DMS 273 (cell line): ENCODE measurements at regions not wholly inside any gene's neighbourhood (a gene's known extent, or its start where the extent isn't known, plus 50 kb on each side); places are given as distances from the start of the nearest gene placed in this dataset.
"Not testable (repeated sequence)": the region's sequence is repeated elsewhere in the genome, so short reads cannot be mapped to it uniquely, and the experiment has no call there.

Experiments used
- DNase-seq: peaks from one replicate; lab custom pipeline; 2025; ENCODE audit not compliant: unreplicated experiment; lab: John Stamatoyannopoulos, UW

- no peak for DNase-seq
These were observed 245.2 kb upstream of the FOXK1 start for GRCh38 chr7:4436936-4437335.

- DNase-seq, result no peak
These were observed 244.2 kb upstream of the FOXK1 start for GRCh38 chr7:4437916-4438315.

GRCh38 chr7:4438723-4439245 lies 243.3 kb upstream of the FOXK1 start:
- no peak for DNase-seq

- no peak for DNase-seq
These were observed 242.7 kb upstream of the FOXK1 start for GRCh38 chr7:4439444-4439843.

- no peak for DNase-seq
These were observed 238.0 kb upstream of the FOXK1 start for GRCh38 chr7:4444106-4444505.

- DNase-seq, result no peak
These were observed 236.3 kb upstream of the FOXK1 start for GRCh38 chr7:4445777-4446176.

- DNase-seq, result no peak
These were observed 232.8 kb upstream of the FOXK1 start for GRCh38 chr7:4449263-4449662.

GRCh38 chr7:4450483-4450882 lies 231.6 kb upstream of the FOXK1 start:
- no peak for DNase-seq

- no peak for DNase-seq
These were observed 221.5 kb upstream of the FOXK1 start for GRCh38 chr7:4460597-4460996.

GRCh38 chr7:4461531-4461930 lies 220.6 kb upstream of the FOXK1 start:
- DNase-seq, result no peak

GRCh38 chr7:4468320-4469102 lies 213.6 kb upstream of the FOXK1 start:
- DNase-seq, result no peak

- DNase-seq, result no peak
These were observed 211.8 kb upstream of the FOXK1 start for GRCh38 chr7:4470246-4470645.

GRCh38 chr7:4472728-4473127 lies 209.4 kb upstream of the FOXK1 start:
- no peak for DNase-seq

- DNase-seq, result peak; percentile 94
These were observed 202.6 kb upstream of the FOXK1 start for GRCh38 chr7:4479367-4480039.

GRCh38 chr7:4480131-4480530 lies 202.0 kb upstream of the FOXK1 start:
- DNase-seq, result not testable (repeated sequence)

GRCh38 chr7:4483851-4484250 lies 198.2 kb upstream of the FOXK1 start:
- DNase-seq, result no peak

GRCh38 chr7:4484545-4484944 lies 197.6 kb upstream of the FOXK1 start:
- no peak for DNase-seq

GRCh38 chr7:4486907-4487306 lies 195.2 kb upstream of the FOXK1 start:
- DNase-seq, result no peak

GRCh38 chr7:4496911-4497310 lies 185.2 kb upstream of the FOXK1 start:
- not testable (repeated sequence) for DNase-seq

- DNase-seq, result no peak
These were observed 181.3 kb upstream of the FOXK1 start for GRCh38 chr7:4500812-4501211.

GRCh38 chr7:4507886-4508285 lies 174.2 kb upstream of the FOXK1 start:
- DNase-seq, result not testable (repeated sequence)

GRCh38 chr7:4513450-4513849 lies 168.6 kb upstream of the FOXK1 start:
- no peak for DNase-seq
